ENCODE measurements at regions not wholly inside any gene's neighbourhood (a gene's known extent, or its start where the extent isn't known, plus 50 kb on each side); places are given as distances from the start of the nearest gene placed in this dataset.

DNA sequence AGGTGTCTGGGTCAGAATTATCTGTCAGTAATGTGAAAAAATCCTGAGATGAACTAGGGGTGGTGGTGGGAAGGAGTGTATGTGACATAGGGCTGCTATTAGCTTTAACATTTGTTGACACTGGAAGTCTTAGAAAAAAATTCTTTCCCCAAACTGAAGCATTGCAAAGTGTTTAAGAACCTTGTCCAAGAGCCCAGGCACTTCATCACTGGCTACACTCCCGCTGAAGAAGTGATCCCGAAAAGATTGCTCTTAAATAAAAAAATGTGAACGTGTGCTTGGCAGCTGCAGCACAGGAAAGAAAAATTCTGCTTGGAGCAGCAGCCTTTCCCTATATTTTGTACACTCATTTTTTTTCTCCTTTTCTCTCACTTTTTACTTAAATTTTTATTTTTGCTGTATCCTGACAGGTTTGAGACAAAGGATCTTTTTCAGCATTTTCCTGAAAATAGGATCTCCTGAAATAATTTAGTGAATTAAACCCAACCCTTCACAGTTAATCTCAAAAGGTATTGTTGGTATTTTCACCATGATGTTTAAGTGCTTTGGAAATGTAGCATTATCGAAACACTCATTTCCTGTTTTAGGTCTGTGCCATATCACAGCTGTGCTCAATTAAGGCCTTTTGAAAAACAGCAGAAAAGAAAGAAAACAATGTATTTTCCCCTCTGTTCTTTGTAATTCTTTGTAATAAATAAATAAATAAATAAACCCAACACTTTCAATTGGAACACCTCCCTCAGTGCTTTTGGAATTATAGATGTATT is 477.6 kb downstream of the ZNF385D start:
- no peak for TF ChIP-seq NFYA (IDR thresholded peaks at IDR 0.05; ENCODE audit: borderline replicate concordance, low read depth, low read length)
- no peak for TF ChIP-seq CREB1 (IDR thresholded peaks at IDR 0.05; ENCODE audit: low read depth)
- TF ChIP-seq FOS (IDR thresholded peaks at IDR 0.05; ENCODE audit: borderline replicate concordance, extremely low read depth, insufficient read length): no peak
- TF ChIP-seq, protein P1, sequence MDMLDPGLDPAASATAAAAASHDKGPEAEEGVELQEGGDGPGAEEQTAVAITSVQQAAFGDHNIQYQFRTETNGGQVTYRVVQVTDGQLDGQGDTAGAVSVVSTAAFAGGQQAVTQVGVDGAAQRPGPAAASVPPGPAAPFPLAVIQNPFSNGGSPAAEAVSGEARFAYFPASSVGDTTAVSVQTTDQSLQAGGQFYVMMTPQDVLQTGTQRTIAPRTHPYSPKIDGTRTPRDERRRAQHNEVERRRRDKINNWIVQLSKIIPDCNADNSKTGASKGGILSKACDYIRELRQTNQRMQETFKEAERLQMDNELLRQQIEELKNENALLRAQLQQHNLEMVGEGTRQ (IDR thresholded peaks at IDR 0.05; ENCODE audit: borderline replicate concordance, low read depth, low read length): no peak
- TF ChIP-seq, protein P2, sequence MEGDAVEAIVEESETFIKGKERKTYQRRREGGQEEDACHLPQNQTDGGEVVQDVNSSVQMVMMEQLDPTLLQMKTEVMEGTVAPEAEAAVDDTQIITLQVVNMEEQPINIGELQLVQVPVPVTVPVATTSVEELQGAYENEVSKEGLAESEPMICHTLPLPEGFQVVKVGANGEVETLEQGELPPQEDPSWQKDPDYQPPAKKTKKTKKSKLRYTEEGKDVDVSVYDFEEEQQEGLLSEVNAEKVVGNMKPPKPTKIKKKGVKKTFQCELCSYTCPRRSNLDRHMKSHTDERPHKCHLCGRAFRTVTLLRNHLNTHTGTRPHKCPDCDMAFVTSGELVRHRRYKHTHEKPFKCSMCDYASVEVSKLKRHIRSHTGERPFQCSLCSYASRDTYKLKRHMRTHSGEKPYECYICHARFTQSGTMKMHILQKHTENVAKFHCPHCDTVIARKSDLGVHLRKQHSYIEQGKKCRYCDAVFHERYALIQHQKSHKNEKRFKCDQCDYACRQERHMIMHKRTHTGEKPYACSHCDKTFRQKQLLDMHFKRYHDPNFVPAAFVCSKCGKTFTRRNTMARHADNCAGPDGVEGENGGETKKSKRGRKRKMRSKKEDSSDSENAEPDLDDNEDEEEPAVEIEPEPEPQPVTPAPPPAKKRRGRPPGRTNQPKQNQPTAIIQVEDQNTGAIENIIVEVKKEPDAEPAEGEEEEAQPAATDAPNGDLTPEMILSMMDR (IDR thresholded peaks at IDR 0.05 in 2 of 3, conservative IDR thresholded peaks at IDR 0.05 in 1 of 3; ENCODE audit: control insufficient read depth in 2 of 3, extremely low read depth in 1 of 3, insufficient read depth in 1 of 3, low read depth in 3 of 3, low read length in 3 of 3): no peak
- TF ChIP-seq, protein P3, sequence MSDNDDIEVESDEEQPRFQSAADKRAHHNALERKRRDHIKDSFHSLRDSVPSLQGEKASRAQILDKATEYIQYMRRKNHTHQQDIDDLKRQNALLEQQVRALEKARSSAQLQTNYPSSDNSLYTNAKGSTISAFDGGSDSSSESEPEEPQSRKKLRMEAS (IDR thresholded peaks at IDR 0.05; ENCODE audit: low read depth, low read length): no peak
- no peak for TF ChIP-seq POLR2AphosphoS5 (IDR thresholded peaks at IDR 0.05; ENCODE audit: low read length)
- no peak for TF ChIP-seq POLR2A (IDR thresholded peaks at IDR 0.05; ENCODE audit: low read depth, low read length)
- TF ChIP-seq NFIC (IDR thresholded peaks at IDR 0.05; ENCODE audit: low read depth, low read length): no peak
- TF ChIP-seq CBFB (IDR thresholded peaks at IDR 0.05; ENCODE audit: low read depth): no peak
- no peak for TF ChIP-seq NBN (IDR thresholded peaks at IDR 0.05)
- no peak for TF ChIP-seq FOXM1 (IDR thresholded peaks at IDR 0.05; ENCODE audit: low read depth, low read length)
- TF ChIP-seq CHD2 (IDR thresholded peaks at IDR 0.05; ENCODE audit: borderline replicate concordance, low read depth, low read length): no peak
